GM19351 (cell line): ENCODE measurements at regions not wholly inside any gene's neighbourhood (a gene's known extent, or its start where the extent isn't known, plus 50 kb on each side); places are given as distances from the start of the nearest gene placed in this dataset.

Experiments used
- ATAC-seq: cut with Tn5 transposase; IDR thresholded peaks from one replicate; pipeline ENCODE4 v1.9.1; 2021; ENCODE audit warnings: mild to moderate bottlenecking, moderate library complexity; ENCODE audit not compliant: unreplicated experiment

DNA sequence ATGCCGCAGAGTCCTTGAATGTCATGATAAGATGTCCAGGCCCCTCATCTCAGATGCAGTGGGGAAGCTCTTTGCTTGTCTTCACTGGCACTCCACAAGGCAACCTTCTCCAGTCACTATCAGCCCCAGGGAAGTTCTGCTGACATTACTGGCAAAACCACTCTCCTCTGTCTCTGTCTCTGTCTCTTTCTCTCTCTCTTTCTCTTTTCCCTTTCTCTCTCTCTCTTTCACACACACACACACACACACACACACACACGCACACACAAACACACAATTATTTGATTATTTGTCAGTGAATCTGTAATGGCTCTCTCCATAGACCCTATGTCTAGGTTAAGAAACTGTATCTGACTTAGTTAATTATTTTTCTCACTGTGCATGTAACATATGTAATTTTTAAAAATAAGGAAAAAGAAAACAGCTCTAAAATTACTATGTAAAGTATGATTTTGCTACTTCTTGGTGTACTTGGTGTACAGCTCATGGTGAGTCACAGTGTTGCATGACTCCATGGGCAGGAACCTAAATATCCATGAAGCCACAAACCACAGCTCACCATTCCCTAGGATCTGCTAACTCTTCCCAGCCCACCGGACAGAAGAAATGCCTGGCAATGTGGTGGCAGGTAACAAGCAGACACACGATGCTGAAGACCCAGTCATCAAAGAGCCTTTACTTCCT lies 594.9 kb upstream of the ID2 start:
- ATAC-seq, result no peak

DNA sequence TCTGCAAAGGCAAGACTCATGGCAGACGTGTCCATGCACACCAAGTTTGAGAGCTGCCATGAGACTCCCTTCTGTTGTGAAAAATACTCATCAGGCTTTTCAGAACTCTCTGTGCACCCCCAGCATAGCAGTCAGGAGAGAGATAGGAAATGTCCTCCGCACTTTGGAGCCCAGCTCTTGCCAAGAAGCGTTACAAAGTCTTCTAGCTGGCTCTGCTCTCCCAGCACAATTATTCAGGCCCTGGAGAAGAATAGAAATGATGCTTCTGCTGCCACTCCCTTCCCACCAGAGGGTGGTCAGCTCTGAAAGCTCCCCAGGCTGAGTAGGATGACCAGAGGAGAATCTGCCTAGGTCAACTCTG lies 594.4 kb upstream of the ID2 start:
- no peak for ATAC-seq

- no peak for ATAC-seq
Measured at GRCh38 chr2:8088810-8089209, 593.0 kb upstream of the ID2 start.

- no peak for ATAC-seq
Measured at GRCh38 chr2:8089596-8089995, 592.3 kb upstream of the ID2 start.

DNA sequence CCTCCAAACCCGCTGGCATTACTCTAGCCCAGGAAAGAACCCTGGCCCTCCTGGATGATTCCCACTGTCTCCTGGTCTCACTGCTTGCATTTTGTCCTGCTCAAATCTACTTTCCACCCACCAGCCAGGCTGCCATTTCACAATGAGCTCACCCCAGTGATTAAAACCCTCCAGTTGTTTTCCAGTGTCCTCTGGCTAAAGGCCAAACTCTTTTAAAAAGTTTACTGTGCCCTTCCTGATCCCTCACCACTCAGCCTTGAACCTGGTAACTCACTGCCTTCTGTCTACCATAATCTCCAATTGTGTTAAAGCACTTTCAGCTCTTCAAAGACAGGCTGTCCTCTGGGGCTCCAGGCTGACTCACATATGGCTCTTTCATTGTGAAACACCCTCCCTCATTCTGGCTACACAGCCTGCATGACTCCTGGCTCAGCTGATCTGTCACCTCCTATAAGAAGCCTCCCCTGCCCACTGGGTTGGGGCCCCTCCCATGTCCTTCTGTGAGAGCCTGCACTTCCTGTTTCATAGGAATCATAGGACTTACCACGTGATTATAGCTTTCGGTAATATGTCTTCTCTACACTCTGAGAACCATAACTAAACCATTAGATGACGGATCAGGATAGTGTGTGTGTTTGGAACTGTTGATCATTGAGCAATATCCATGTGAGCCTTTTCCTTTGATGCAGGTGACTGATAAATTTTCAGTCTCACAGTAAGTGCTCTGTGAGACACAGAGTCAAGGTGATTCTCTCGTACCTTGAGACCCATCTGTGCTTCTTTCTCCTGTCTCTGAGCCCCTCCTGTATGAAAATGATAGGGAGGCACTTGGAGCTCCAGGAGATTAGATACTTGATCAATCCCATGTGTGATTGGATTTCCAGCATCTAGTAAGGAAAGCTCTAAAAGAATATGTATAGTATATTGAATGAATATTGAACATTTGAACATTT lies 590.8 kb upstream of the ID2 start:
- peak; percentile 75 for ATAC-seq

GRCh38 chr2:8094526-8094925 lies 587.3 kb upstream of the ID2 start:
- ATAC-seq, result no peak

DNA sequence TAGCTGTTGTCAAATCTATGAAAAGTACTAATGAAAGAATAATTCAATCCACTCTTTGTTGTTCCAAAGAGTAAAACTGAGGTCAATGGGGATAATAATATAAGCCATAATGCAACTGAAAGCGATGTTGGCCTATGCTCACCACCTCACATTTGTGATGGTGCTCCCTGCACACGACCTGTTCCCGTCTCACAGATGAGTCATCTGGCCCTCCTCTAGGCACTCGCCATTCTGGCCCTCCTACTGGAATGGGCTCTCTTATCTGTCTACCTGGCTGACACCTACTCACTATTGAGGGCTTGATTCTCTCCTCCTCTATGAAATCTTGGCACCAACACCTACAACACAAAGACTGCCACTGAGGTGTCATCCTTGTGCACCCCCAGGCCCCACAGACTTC lies 585.9 kb upstream of the ID2 start:
- ATAC-seq, result no peak

GRCh38 chr2:8096484-8096883 lies 585.4 kb upstream of the ID2 start:
- no peak for ATAC-seq

DNA sequence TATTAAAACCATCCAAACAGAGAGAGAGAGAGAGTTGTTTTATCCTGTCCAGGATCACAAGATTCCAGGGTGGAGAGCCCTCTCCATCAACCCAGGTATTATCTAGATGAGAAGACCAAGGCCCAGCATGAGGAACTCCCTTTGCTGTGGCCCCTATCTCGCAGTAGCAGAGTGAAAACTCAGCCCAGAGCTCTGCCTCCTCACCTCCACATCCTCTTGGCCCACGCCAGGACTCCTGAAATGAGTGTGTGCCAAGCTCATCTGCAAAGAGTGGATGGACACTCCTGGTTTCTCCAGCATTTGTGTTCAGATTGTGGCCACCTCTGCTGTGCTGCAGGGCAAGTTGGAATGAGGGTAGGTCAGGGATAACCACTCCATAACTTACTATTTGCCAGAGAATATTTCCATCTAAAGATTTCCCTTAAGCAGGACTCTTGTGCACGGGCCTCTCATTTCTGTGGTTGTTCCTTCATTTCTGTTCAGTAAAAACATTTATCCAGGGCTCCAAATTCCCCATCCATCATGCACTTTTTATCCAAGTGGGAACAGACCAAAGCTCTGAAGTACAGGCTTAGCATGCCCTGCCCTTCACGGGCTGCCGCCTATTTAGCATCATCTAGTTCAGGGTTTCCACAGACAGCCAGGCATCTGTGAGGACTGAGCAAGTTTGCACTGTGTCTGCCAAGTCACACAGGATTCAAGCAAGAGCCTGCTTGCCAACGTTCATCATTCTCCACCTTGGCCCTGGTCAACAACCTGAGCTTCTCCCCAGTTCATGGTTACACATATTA lies 583.2 kb upstream of the ID2 start:
- ATAC-seq, result no peak

GRCh38 chr2:8099267-8099582 lies 582.6 kb upstream of the ID2 start:
- no peak for ATAC-seq

DNA sequence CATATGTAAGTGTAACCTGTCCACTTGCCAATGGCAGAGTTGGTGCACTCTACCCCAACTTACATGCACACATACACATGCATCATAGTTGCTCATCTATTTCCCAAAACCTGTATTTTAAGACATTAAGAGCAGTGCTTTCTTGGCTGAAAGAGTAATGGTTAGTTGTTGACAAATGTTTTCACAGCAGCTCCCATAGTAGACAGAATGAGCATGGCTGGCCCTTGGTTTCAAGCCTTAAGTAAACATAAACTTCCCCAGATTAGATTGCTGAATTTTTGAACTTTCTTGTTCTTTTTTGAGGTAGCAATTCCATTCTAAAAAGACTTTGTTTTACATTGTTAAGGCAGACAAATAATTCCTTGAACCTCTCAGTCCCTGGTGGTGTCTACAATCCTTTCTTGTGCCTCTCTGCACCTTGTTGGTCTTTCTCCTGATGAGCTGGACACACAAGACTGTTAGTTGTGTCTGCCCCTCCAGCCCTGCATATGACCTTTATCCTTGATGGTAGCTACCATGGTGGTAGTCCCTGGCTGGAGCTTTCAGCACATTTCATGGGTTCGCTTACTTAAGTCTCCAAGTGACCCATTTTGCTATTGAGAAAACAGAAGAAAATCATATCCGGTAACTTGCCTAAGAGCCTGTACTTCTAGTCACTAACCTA lies 580.1 kb upstream of the ID2 start:
- no peak for ATAC-seq

- no peak for ATAC-seq
Measured at GRCh38 chr2:8102470-8102869, 579.4 kb upstream of the ID2 start.

DNA sequence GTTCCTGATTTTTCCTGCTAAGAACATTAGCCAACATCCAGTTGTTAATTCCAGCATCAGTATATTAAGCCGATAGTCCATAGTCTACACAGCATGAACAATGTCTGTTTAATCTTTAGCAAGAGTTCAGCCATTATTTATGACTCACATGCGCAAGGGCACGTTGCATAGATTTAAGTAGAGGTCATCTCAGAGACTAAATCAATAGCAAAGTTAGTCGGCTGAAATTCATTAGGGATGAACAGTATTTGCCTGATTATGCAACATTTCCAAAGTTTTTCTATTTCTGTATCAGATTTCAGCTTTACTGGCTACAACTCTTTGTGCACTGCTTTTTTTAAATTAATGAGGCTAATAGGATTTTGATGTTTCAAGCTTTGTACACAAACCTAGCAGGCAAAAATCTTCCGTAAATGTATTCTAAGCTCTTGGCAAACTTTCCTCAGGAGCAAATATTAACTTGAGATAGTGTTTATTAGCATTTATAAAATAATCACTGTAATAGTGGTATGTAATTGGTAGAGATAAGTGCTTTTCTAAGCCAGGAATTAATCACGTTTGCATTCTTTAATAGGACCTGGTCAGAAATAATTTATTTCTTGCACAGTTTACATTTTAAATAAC lies 578.7 kb upstream of the ID2 start:
- ATAC-seq, result no peak

GRCh38 chr2:8107150-8107549 lies 574.7 kb upstream of the ID2 start:
- ATAC-seq, result no peak

GRCh38 chr2:8107621-8108378 lies 574.1 kb upstream of the ID2 start:
- no peak for ATAC-seq

DNA sequence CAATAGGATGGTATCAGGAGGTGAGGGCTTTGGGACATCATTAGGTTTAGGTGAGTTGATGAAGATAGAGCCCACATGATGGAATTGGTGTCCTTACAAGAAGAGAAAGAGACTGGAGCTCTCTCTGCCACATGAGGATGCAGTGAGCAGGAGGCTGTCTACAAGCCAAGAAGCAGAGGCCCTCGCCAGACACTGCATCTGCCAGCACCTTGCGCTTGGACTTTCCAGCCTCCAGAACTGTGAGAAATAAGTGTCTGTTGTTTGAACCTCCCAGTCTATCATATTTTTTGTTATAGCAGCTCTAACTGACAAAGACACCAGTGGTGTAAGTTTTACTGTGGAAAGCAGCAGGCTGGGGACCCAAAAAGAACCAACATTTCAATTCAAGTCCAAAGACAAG lies 571.1 kb upstream of the ID2 start:
- no peak for ATAC-seq

- no peak for ATAC-seq
Measured at GRCh38 chr2:8111193-8111592, 570.7 kb upstream of the ID2 start.

- no peak for ATAC-seq
Measured at GRCh38 chr2:8115456-8115855, 566.4 kb upstream of the ID2 start.

GRCh38 chr2:8115966-8116365 lies 565.9 kb upstream of the ID2 start:
- no peak for ATAC-seq

- ATAC-seq, result peak; percentile 100
Measured at GRCh38 chr2:8116661-8117060, 565.2 kb upstream of the ID2 start.
